ENCODE measurements at regions not wholly inside any gene's neighbourhood (a gene's known extent, or its start where the extent isn't known, plus 50 kb on each side); places are given as distances from the start of the nearest gene placed in this dataset.

- no peak for DNase-seq
- TF ChIP-seq, protein P1, sequence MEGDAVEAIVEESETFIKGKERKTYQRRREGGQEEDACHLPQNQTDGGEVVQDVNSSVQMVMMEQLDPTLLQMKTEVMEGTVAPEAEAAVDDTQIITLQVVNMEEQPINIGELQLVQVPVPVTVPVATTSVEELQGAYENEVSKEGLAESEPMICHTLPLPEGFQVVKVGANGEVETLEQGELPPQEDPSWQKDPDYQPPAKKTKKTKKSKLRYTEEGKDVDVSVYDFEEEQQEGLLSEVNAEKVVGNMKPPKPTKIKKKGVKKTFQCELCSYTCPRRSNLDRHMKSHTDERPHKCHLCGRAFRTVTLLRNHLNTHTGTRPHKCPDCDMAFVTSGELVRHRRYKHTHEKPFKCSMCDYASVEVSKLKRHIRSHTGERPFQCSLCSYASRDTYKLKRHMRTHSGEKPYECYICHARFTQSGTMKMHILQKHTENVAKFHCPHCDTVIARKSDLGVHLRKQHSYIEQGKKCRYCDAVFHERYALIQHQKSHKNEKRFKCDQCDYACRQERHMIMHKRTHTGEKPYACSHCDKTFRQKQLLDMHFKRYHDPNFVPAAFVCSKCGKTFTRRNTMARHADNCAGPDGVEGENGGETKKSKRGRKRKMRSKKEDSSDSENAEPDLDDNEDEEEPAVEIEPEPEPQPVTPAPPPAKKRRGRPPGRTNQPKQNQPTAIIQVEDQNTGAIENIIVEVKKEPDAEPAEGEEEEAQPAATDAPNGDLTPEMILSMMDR (IDR thresholded peaks at IDR 0.05) = no peak
- Histone ChIP-seq H3K4me1 (no peaks in the 10 kb centered on the region), H3K27me3 (ENCODE audit: insufficient read depth in 3 of 3, low read length in 2 of 3) (no peaks in the 10 kb centered on the region), H3K27ac (no peak overlapping the region), H3K36me3 (ENCODE audit: insufficient read depth in 1 of 2, low read depth in 1 of 2) (no peaks in the 10 kb centered on the region), H3K4me3 (no peak overlapping the region), H3K9me3 (no peaks in the 10 kb centered on the region)
- intact Hi-C loops (cut with DNase I) = no loop called here
- no peak for ATAC-seq
- WGBS, 3 donors = 48 to 61% (median 56%) methylated on average over 3 of the region's 3 CpGs
Observed at GRCh38 chr1:100626397-100626796, 88.5 kb downstream of the GPR88 start.

DNA sequence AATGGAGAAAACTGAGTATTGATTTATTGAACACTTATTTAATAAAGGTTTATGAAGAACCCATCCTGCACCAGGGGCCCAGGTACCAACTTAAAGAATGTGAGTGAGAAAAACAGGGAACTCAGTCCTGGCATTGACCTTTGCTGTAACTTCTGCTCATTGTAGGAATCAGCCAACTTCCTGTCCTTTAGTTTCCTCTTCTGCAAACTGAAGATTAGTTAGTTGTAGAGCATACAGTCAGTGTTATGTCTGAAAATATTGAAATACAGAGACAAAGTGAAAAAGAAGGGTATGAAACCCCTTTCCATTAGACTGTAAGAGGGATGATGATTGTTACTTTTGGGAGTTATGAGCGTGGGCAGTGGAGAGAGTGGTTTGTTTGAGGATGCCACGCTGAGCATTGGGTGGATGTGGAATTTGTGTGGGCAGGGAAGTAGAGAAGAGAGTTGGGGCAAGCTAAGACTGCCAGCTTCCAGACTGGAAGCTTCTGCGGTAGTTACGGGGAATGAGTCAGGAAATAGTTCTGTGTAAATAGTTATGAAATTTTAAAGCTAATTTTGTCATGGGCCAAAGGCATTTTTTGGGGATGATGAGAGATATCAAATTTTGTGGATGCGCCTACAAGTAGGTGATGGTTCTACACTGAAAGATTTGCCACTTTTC, 89.2 kb downstream of the GPR88 start:
- Histone ChIP-seq H3K4me1 (no peaks in the 10 kb centered on the region), H3K9me3 (no peaks in the 10 kb centered on the region), H3K27me3 (ENCODE audit: insufficient read depth in 3 of 3, low read length in 2 of 3) (no peaks in the 10 kb centered on the region), H3K4me3 (no peak overlapping the region), H3K27ac (no peak overlapping the region), H3K36me3 (ENCODE audit: insufficient read depth in 1 of 2, low read depth in 1 of 2) (no peaks in the 10 kb centered on the region)
- DNase-seq = no peak
- ATAC-seq = no peak
- TF ChIP-seq, protein P1 (IDR thresholded peaks at IDR 0.05) = no peak
- WGBS, 3 donors = 49 to 76% (median 54%) methylated on average over 5 of the region's 5 CpGs
- intact Hi-C loops (cut with DNase I) = no loop called here

GRCh38 chr1:100627936-100628335, 90.0 kb downstream of the GPR88 start:
- no peaks in the 10 kb centered on the region for H3K36me3 ChIP-seq (ENCODE audit: insufficient read depth in 1 of 2, low read depth in 1 of 2)
- DNase-seq (no peak), ATAC-seq (no peak)
- TF ChIP-seq, protein P1 (IDR thresholded peaks at IDR 0.05) = no peak
- intact Hi-C loops (cut with DNase I) = no loop called here
- 86% methylated on average over 3 of the region's 3 CpGs for WGBS, 3 donors
- no peak overlapping the region for H3K4me3 ChIP-seq
- H3K9me3 ChIP-seq = no peaks in the 10 kb centered on the region
- H3K4me1 ChIP-seq = no peaks in the 10 kb centered on the region
- H3K27ac ChIP-seq = no peak overlapping the region
- no peaks in the 10 kb centered on the region for H3K27me3 ChIP-seq (ENCODE audit: insufficient read depth in 3 of 3, low read length in 2 of 3)

DNA sequence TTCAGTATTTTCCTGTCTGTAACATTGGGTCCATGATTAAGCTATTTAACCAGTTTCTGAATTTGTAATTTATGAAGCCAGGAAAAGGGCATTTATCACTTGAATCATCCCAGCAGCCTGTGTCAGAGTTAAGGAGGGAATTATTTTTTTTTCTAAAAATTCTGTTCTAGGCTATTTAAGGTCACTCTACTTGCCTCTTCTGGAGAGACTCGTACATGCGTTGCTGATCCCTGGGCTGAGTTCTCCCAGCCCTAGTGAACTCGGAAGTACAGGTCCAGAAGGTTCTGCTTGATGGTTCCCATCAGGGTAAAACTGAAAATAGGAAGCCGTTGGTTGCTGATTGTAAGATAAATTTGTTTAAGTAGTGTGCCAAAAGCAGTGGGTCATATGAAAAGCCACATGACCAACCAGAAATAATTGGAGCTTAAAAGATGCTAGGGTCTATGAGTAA, 90.7 kb downstream of the GPR88 start:
- no peaks in the 10 kb centered on the region for H3K36me3 ChIP-seq (ENCODE audit: insufficient read depth in 1 of 2, low read depth in 1 of 2)
- no peaks in the 10 kb centered on the region for H3K9me3 ChIP-seq
- no peaks in the 10 kb centered on the region for H3K27me3 ChIP-seq (ENCODE audit: insufficient read depth in 3 of 3, low read length in 2 of 3)
- intact Hi-C loops (cut with DNase I) = no loop called here
- 32 to 56% (median 41%) methylated on average over 4 of the region's 4 CpGs for WGBS, 3 donors
- TF ChIP-seq, protein P1 (IDR thresholded peaks at IDR 0.05) = no peak
- H3K4me3 ChIP-seq = no peak overlapping the region
- DNase-seq (no peak), ATAC-seq (no peak)
- no peaks in the 10 kb centered on the region for H3K4me1 ChIP-seq
- H3K27ac ChIP-seq = no peak overlapping the region

DNA sequence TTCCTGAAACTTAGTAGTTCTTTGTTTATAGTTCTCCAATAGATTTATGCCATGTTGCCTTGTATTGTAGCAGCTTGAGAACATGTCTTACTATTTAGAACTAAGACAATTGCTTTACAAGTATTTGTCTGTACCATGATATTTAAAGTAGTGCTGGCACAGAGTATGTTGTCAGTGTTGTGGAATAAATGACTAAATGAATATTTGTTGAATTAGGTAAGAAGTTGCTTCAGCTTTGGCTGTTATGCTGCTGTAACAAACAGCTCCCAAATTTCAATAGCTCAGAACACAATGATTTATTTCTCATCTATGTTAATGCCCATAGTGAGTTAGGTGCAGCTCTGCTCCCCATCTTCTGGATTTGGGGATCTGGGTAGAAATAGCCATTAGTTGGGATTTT, 90.2 kb upstream of the VCAM1 start:
- Histone ChIP-seq H3K9me3 (no peaks in the 10 kb centered on the region), H3K27me3 (ENCODE audit: insufficient read depth in 3 of 3, low read length in 2 of 3) (no peaks in the 10 kb centered on the region), H3K4me1 (no peaks in the 10 kb centered on the region), H3K36me3 (ENCODE audit: insufficient read depth in 1 of 2, low read depth in 1 of 2) (no peaks in the 10 kb centered on the region), H3K27ac (no peak overlapping the region), H3K4me3 (no peak overlapping the region)
- intact Hi-C loops (cut with DNase I) = no loop called here
- no peak for DNase-seq
- ATAC-seq = no peak
- TF ChIP-seq, protein P1 (IDR thresholded peaks at IDR 0.05) = no peak

Measured in psoas muscle (tissue), 7 donors.